SU-DHL-6 (cell line): ENCODE measurements at regions not wholly inside any gene's neighbourhood (a gene's known extent, or its start where the extent isn't known, plus 50 kb on each side); places are given as distances from the start of the nearest gene placed in this dataset.

Experiments used
- H2AFZ ChIP-seq: fragments of 200-600 bp; sonication (generic); 2 replicates; pipeline ENCODE4 v1.6.1; 2014; ENCODE audit warnings: low read depth, mild to moderate bottlenecking, moderate library complexity, mixed read lengths, antibody characterized with exemption, low read length; ENCODE audit not compliant: severe bottlenecking
- H3F3A ChIP-seq: fragments of 200-600 bp; shearing (Covaris generic); 2 replicates; pipeline ENCODE4 v1.6.0; 2016; ENCODE audit warnings: antibody characterized with exemption, mild to moderate bottlenecking; ENCODE audit not compliant: insufficient read depth
- H3K27ac ChIP-seq: fragments of 200-600 bp; sonication (generic); 2 replicates; pipeline ENCODE4 v1.5.1; 2016; ENCODE audit warnings: low read depth, mild to moderate bottlenecking, low read length, moderate library complexity, mixed read lengths
- H3K27me3 ChIP-seq: fragments of 200-600 bp; sonication (generic), shearing (Covaris generic); 2 replicates; pipeline ENCODE4 v1.6.0; 2014; ENCODE audit warnings: mild to moderate bottlenecking, low read length
- H3K36me3 ChIP-seq: fragments of 200-600 bp; sonication (generic); 2 replicates; pipeline ENCODE4 v1.6.1; 2014; ENCODE audit warnings: mild to moderate bottlenecking, low read length, mixed read lengths
- H3K4me2 ChIP-seq: fragments of 300-600, 200-600 bp; shearing (Covaris generic), sonication (generic); 2 replicates; pipeline ENCODE4 v1.6.0; 2014; ENCODE audit warnings: low read length, low read depth, mild to moderate bottlenecking; ENCODE audit not compliant: poor library complexity, severe bottlenecking
- H3K4me3 ChIP-seq: fragments of 200-600 bp; sonication (generic); 2 replicates; pipeline ENCODE4 v1.5.1; 2014; ENCODE audit warnings: antibody characterized with exemption, low read length, mild to moderate bottlenecking, mixed read lengths; ENCODE audit not compliant: insufficient read depth, poor library complexity, severe bottlenecking
- H3K79me2 ChIP-seq: fragments of 200-600 bp; sonication (generic); 2 replicates; pipeline ENCODE4 v1.6.1; 2014; ENCODE audit warnings: mild to moderate bottlenecking, low read length, moderate library complexity; ENCODE audit not compliant: insufficient read depth
- H3K9ac ChIP-seq: fragments of 200-600 bp; sonication (generic); 2 replicates; pipeline ENCODE4 v1.7.0; 2014; ENCODE audit warnings: mild to moderate bottlenecking, low read length
- H3K9me2 ChIP-seq: fragments of 200-600 bp; sonication (generic); replicated peaks from 2 replicates; pipeline ENCODE4 v1.6.1; 2014; ENCODE audit warnings: low read length; ENCODE audit not compliant: insufficient read depth
- H3K9me3 ChIP-seq: fragments of 200-600 bp; sonication (generic); 2 replicates; pipeline ENCODE4 v1.6.1; 2014; ENCODE audit warnings: low read length, mixed read lengths; ENCODE audit not compliant: insufficient read depth
- H4K20me1 ChIP-seq: fragments of 200-600 bp; sonication (generic); 2 replicates; pipeline ENCODE4 v1.6.1; 2014; ENCODE audit warnings: low read depth, mild to moderate bottlenecking, antibody characterized with exemption, low read length, moderate library complexity, mixed read lengths
- CTCF ChIP-seq: fragments of 200-600 bp; sonication (generic); IDR thresholded peaks from one replicate; pipeline ENCODE4 v1.5.1; 2017; ENCODE audit warnings: antibody characterized with exemption, mild to moderate bottlenecking, low read length, moderate library complexity; ENCODE audit not compliant: insufficient read depth, poor library complexity, severe bottlenecking
- EZH2phosphoT487 ChIP-seq: fragments of 200-600 bp; sonication (generic), shearing (Covaris generic); conservative IDR thresholded peaks from 2 replicates; pipeline ENCODE4 v1.6.1; 2018; ENCODE audit warnings: mild to moderate bottlenecking, antibody characterized with exemption, low read length, moderate library complexity, mixed read lengths

GRCh38 chr15:36407647-36408046 lies 171.8 kb upstream of the CDIN1 start:
- no peaks in the 10 kb centered on the region for H3K9me2 ChIP-seq
- no peaks in the 10 kb centered on the region for H3K9me3 ChIP-seq
- H3K9ac ChIP-seq = no peak overlapping the region
- no peak overlapping the region for H3K4me3 ChIP-seq
- no peaks in the 10 kb centered on the region for H3K27me3 ChIP-seq
- no peak for TF ChIP-seq CTCF
- TF ChIP-seq EZH2phosphoT487 = no peak
- H4K20me1 ChIP-seq = no peaks in the 10 kb centered on the region
- no peaks in the 10 kb centered on the region for H3K36me3 ChIP-seq
- H3K27ac ChIP-seq = no peak overlapping the region
- H3K4me2 ChIP-seq = no peak overlapping the region
- H2AFZ ChIP-seq = no peak overlapping the region
- no peaks in the 10 kb centered on the region for H3F3A ChIP-seq
- no peaks in the 10 kb centered on the region for H3K79me2 ChIP-seq

- Histone ChIP-seq H3K79me2 (no peaks in the 10 kb centered on the region), H3K4me3 (no peak overlapping the region), H3K27me3 (no peaks in the 10 kb centered on the region), H3K27ac (no peak overlapping the region), H3F3A (no peaks in the 10 kb centered on the region), H3K9me2 (no peaks in the 10 kb centered on the region), H3K4me2 (no peak overlapping the region), H4K20me1 (no peaks in the 10 kb centered on the region), H3K9ac (no peak overlapping the region), H2AFZ (no peak overlapping the region), H3K36me3 (no peaks in the 10 kb centered on the region), H3K9me3 (no peaks in the 10 kb centered on the region)
- TF ChIP-seq CTCF (no peak), EZH2phosphoT487 (no peak)
These were observed 169.6 kb upstream of the CDIN1 start for GRCh38 chr15:36409819-36410218.

GRCh38 chr15:36414670-36415069 lies 164.8 kb upstream of the CDIN1 start:
- no peaks in the 10 kb centered on the region for H3K9me2 ChIP-seq
- H3K27me3 ChIP-seq = no peaks in the 10 kb centered on the region; the same call in 1 of the 2 replicates
- H3F3A ChIP-seq = no peaks in the 10 kb centered on the region
- no peak overlapping the region for H2AFZ ChIP-seq
- no peaks in the 10 kb centered on the region for H4K20me1 ChIP-seq
- H3K9ac ChIP-seq = no peak overlapping the region
- no peak overlapping the region for H3K4me2 ChIP-seq
- no peak overlapping the region for H3K4me3 ChIP-seq
- TF ChIP-seq EZH2phosphoT487 (no peak), CTCF (no peak)
- H3K9me3 ChIP-seq = no peaks in the 10 kb centered on the region
- H3K27ac ChIP-seq = no peak overlapping the region
- no peaks in the 10 kb centered on the region for H3K79me2 ChIP-seq
- H3K36me3 ChIP-seq = no peaks in the 10 kb centered on the region
